WERI-Rb-1 (cell line): ENCODE measurements at regions not wholly inside any gene's neighbourhood (a gene's known extent, or its start where the extent isn't known, plus 50 kb on each side); places are given as distances from the start of the nearest gene placed in this dataset.

Source experiments
- DNase-seq: peaks from one replicate; pipeline ENCODE4 v3.0.0-alpha.2; 2020
- H3K27ac ChIP-seq: fragments of 250-450 bp; sonication (Bioruptor Pico); 2 replicates; pipeline ENCODE4 v1.5.1; 2020; ENCODE audit warnings: mild to moderate bottlenecking, moderate library complexity
- H3K27me3 ChIP-seq: fragments of 250-450 bp; sonication (Bioruptor Pico); 2 replicates; pipeline ENCODE4 v1.5.1; 2021; ENCODE audit warnings: mild to moderate bottlenecking, low read depth, moderate library complexity; ENCODE audit not compliant: insufficient read depth, severe bottlenecking
- H3K36me3 ChIP-seq: fragments of 250-450 bp; sonication (Bioruptor Pico); 2 replicates; pipeline ENCODE4 v1.5.1; 2020; ENCODE audit warnings: mild to moderate bottlenecking, moderate library complexity
- H3K4me3 ChIP-seq: 2 replicates; pipeline ENCODE4 v1.5.1; 2011; ENCODE audit warnings: low read depth, mild to moderate bottlenecking, control low read depth, low read length
- H3K9me3 ChIP-seq: fragments of 250-450 bp; sonication (Bioruptor Pico); 2 replicates; pipeline ENCODE4 v1.5.1; 2021; ENCODE audit warnings: mild to moderate bottlenecking, moderate library complexity; ENCODE audit not compliant: severe bottlenecking
- CTCF ChIP-seq: IDR thresholded peaks from 2 replicates; pipeline ENCODE4 v1.5.1; 2011; ENCODE audit warnings: low read depth, mild to moderate bottlenecking, control low read depth, inconsistent platforms, low read length

DNA sequence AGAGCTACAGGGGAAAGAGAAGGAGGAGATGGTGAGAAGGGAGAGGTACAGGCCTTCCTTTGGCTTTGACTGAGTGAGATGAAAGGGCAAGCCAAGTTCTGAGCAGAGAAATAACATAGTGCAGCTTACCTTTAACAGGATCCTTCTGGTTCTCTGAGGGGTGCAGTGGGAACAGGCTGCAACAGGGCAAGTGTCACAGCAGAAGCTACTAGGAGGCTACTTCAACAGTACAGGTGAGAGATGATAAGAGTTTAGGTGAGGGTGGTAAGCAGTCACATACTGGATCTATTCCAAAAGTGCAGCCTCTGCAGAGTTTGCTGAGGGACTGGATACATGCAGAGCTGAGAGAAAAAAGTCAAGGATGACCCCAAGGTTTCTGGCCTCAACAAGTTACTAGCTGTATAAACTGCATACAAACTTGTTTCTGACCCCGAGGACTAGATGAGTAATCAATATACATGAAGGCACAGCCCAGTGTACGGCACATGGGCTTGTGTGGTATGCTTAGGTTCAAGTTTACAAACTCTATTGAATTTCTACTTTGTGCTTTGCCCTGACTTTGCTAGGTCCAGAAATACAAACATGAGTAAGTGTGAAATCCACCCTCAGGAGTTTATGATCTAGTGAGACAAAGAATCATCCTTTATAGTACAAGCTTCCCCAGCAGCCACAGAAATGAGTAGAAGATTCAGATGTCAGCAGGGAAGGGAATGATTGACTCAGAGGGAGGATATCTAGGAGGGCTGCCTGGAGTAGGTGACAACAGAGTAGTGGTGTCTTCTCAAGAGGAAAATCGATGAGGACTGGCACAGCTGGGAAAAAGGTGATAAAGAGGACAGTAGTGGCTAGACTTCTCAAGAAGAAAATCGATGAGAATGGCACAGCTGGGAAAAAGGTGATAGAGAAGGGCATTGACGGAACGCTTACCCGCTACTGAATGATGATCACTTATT is 78.2 kb upstream of the TJP1 start:
- no peak for DNase-seq
- Histone ChIP-seq H3K27ac (no peak overlapping the region), H3K27me3 (no peaks in the 10 kb centered on the region), H3K36me3 (no peaks in the 10 kb centered on the region), H3K4me3 (no peak overlapping the region), H3K9me3 (peaks cover 3% of the 10 kb centered on the region)
- TF ChIP-seq CTCF, result no peak

DNA sequence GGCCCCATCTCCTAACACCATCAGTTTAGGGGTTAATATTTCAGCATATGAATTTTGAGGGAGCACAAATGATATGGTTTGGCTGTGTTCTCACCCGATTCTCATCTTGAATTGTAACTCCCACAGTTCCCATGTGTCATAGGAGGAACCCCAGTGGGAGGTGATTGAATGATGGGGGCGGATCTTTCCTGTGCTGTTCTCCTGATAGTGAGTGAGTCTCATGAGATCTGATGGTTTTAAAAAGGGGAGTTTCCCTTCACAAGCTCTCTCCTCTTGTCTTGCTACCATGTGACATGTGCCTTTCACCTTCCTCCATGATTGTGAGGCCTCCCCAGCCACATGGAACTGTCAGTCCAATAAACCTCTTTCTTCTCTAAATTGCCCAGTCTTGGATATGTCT is 73.8 kb upstream of the TJP1 start:
- Histone ChIP-seq H3K4me3 (no peak overlapping the region), H3K36me3 (no peaks in the 10 kb centered on the region), H3K27me3 (no peaks in the 10 kb centered on the region), H3K27ac (no peak overlapping the region), H3K9me3 (peaks cover 3% of the 10 kb centered on the region)
- DNase-seq, result no peak
- TF ChIP-seq CTCF, result no peak

DNA sequence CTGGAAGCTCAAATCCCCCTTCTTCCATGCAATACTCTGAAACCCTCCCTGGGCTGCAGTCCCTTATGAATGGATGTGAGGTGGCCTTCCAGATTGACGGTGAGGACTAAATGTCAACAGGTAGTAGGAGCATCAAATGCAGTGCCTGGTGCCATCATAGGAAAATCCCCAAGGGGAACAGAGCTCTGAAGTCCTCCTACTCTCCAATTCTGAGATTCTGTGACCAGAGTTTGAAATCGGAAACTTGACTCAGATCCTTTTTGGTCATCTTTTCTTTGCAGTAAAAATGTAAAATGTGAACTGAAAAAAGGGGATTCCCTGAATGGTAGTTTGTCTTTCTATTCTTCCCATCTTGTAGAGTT is 68.8 kb upstream of the TJP1 start:
- H3K27me3 ChIP-seq, result no peaks in the 10 kb centered on the region
- no peak for DNase-seq
- H3K4me3 ChIP-seq, result no peak overlapping the region
- TF ChIP-seq CTCF, result no peak
- no peaks in the 10 kb centered on the region for H3K9me3 ChIP-seq
- no peak overlapping the region for H3K27ac ChIP-seq
- H3K36me3 ChIP-seq, result no peaks in the 10 kb centered on the region

DNA sequence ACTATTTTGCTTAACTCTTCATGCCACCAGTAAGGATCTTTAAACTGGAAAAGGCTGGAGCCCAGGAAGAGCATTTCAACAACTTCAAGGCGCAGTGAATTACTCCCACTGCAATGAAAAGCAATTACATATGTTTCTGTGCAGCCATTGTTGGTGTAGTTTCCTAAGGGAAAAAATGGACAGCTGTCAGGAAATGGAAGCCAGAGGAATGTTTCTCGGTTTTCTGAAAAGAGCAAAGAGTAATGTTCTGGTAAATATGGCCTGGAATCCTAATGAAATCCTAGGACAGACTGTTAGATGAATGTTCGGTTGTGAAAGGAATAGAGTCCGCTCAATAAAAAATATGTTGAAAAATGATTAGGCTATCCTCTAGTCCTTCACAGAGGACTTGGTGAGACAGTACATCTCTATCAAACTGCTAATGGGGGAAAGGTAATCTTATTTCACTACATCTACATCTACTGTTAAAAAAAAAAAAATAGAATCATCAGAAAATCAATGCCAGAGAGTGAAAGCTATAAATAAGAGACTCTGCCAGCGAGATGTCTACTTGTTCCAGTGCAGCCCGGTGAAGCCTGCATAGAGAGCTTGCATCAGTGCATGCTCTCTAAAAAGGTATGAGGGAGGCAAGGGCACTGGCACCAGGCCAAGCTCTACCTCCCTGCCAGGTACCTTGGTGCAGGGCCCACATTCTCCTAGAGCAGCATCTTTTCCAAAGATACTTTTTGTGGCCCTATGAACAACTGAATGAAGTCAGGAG is 68.2 kb upstream of the TJP1 start:
- DNase-seq, result no peak
- H3K27me3 ChIP-seq, result no peaks in the 10 kb centered on the region
- no peak overlapping the region for H3K4me3 ChIP-seq
- no peaks in the 10 kb centered on the region for H3K9me3 ChIP-seq
- TF ChIP-seq CTCF, result no peak
- no peaks in the 10 kb centered on the region for H3K36me3 ChIP-seq
- no peak overlapping the region for H3K27ac ChIP-seq

DNA sequence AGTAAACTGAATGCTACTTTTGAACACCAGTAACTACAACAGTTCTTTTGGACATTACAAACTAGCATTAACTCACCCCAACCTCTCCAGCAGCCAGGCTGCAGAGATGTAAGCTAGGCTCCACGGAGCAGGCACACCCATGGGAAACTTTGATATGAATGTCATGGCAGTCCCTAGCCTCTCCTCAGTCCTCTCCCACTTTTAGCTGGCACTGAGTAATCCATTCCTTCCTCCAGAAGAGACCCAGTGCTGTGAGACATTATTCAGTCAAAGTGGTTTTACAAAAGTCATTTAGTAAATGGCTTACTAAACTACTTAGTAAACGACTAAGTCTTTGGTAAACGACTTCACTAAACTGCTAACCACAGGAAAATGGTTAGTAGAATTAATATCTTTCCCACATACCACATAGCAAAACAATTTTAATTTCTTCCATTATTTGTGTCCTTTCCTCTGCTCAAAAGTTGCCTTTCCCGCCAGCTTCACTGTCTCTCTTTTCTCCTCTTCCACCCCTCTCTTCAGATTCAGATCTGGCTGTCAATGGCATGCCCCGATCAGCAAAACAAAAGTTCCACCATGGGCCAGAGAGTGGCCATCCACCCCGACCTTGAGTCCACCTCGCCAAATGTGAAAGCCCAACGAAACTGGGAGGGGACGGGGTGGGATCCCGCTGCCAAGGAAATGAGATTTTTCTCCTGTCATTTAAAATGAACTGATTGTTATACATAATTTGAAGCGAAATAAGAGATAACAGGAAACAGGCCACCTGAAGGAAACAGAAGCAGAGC is 67.5 kb upstream of the TJP1 start:
- H3K36me3 ChIP-seq, result no peaks in the 10 kb centered on the region
- DNase-seq, result no peak

More for the DNA sequence above, 67.5 kb upstream of the TJP1 start:
- no peaks in the 10 kb centered on the region for H3K27me3 ChIP-seq
- H3K4me3 ChIP-seq, result no peak overlapping the region
- no peaks in the 10 kb centered on the region for H3K9me3 ChIP-seq
- no peak for TF ChIP-seq CTCF
- no peak overlapping the region for H3K27ac ChIP-seq
